ENCODE measurements at regions not wholly inside any gene's neighbourhood (a gene's known extent, or its start where the extent isn't known, plus 50 kb on each side); places are given as distances from the start of the nearest gene placed in this dataset.
"Not testable (repeated sequence)": the region's sequence is repeated elsewhere in the genome, so short reads cannot be mapped to it uniquely, and the experiment has no call there.

DNA sequence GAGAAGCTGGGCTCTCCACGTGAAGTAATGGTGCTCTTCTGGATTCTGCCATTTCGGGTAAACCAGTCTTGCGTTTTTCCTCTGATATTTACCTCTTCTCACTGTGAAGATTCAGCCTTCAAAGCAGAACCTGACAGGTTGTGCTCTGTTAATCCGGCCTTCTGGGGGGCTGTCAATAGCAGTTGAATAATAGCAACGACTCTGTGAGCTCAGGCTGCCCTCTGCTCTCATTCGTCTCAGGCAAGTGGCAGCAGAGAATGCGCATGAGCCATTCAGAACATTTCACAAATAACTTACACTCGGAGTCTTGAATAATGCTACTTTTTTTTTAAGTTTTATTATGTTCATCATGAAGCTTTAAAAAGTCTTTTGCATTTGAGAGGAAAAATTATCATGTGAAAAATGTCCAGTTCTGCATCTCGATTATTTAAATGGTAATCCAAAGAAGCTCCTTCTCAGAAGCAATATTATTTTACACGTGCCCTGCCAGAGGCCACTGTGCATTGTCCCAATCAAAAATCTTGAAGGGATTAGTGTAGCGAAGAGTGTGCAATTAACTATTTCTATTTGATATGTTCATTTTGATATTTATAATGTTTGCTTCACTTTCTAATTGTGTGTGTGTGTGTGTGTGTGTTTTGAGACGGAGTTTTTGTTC lies 354.2 kb upstream of the FAT1 start:
- no peak for DNase-seq

DNA sequence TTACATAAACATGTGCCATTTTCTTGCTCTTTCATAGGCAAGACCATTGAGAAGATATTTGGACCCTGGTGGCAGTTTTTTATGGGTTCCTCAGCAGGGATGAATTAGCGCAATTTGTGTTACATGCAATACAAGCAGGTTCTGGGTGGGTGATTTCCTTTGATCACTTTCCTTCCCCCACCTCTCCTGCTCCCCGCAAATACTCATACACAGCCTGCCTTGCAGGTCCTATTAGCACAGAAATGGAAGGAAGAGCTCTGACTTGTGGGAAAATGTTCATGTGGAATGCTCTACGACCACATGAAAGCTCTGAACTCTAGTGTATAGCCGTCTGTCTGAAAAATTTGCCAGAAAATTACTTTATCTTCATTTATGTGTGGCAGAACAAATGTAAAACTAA lies 361.0 kb upstream of the FAT1 start:
- DNase-seq = no peak

DNA sequence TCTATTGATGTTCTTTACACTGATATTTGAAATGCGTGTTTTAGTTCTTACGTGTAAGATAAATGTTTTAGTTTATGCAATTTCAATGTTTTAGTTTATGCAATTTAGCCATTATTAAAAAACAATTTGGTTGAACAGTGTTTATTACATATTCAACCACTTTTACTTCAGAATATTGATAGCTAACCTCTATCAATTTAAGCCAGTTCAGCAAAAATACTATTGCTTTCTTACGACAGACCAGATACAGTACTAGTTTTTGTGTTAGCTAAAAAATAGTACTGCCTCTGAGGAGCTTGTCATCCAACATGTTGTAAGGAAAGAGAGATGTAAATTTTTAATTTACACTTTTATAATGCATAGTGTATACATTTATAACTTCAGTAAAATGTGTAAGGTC lies 361.7 kb upstream of the FAT1 start:
- no peak for DNase-seq

DNA sequence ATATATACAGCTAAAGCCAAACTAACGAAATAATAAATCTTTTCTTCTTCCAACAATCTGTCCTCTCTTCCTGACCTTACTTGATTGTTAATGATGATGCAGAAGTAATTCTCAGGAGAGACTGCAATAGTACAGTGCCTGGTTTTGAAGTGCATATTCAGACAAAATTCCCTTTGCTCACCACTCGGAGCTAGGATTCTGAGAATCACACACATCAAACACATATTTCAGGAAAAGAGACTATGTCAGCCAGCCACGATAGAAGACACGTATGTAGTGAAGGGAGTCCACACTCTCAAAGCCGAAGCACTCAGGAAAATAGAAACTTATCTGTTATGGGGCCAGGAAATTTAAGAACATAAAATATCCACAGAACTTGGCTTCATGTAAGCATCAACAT lies 362.5 kb upstream of the FAT1 start:
- no peak for DNase-seq

DNA sequence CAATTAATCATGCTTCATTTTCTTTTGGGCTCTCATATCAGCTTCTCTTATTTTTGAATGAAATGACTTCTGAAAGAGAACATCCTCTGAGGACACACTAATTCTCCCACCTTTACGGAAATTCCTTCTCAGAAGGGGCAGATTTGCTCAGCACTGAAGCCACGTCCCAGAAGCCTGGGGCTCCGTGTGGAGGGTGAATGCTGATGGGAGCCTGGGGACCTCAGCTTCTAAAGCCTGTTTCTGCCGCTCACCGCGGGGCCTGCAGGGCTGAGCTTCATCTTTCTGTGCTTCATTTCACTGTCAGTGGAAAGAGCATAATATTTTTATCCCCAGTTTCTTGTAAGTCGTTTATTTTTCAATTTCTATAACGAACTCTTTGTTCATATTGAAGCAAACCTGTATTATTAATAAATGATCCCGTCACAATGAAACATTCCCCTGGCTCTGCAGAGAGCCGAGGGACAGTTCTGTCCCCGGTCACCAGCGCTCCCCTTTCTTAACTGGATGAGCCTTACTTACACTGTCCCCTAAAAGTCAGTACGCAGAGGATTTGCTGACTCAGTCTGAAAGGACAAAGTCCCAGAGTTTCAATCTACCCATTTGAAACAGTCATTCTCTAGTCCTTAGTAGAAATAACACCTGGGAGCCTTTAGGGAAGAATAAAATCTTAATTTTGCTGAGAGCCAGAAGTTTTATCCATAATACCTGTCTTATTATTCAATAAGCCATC lies 364.6 kb upstream of the FAT1 start:
- no peak for DNase-seq

DNA sequence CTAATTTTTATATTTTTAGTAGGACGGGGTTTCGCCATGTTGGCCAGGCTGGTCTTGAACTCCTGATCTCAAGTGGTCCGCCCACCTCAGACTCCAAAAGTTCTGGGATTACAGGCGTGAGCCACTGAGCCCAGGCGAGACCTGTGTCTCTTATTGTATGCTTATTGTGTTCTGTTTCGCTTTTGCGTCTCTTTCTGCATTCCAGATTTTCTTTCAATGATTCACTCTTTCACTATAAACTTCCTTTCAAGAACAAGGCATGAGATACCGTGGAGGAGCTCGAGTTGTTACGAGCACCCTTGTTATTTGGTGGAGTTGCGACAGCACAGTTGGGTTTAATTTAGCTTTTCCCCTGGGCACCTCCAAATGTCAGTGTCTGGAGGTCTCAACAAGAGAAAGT lies 366.7 kb upstream of the FAT1 start:
- no peak for DNase-seq

DNA sequence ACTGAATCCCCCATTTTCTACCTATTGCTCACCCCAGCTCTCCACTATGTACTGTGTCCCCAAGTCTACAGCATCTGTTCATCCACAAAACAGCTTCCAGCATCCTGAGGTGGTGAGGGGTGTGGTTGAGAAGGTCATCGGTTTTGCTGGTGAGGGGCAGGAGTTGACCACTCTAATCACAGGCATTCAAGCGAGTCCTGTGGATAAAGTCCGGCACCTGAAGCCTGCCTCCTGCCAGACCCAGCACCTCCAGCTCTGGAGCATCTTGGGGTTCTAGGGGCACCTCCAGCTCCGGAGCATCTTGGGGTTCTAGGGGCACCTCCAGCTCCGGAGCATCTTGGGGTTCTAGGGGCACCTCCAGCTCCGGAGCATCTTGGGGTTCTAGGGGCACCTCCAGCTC lies 367.2 kb upstream of the FAT1 start:
- not testable (repeated sequence) for DNase-seq

DNA sequence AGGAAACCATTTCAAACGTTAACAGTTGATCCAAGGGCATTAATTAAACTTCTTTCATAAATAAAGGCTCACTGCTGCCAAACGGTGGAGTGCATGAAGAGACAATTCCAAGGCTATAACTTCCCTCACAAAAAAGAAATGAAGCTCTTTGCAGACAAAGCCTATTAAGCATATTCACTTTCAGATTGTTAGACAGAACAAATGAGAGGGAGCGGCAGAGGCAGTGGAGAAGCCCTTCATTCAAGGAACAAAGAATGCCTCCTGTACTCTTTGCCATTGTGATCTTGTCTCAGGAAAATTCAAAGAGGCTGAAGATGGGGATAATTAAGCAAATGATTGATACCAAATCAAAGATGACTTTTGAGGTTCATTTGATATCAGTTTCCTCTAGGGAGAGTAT lies 370.5 kb upstream of the FAT1 start:
- no peak for DNase-seq

DNA sequence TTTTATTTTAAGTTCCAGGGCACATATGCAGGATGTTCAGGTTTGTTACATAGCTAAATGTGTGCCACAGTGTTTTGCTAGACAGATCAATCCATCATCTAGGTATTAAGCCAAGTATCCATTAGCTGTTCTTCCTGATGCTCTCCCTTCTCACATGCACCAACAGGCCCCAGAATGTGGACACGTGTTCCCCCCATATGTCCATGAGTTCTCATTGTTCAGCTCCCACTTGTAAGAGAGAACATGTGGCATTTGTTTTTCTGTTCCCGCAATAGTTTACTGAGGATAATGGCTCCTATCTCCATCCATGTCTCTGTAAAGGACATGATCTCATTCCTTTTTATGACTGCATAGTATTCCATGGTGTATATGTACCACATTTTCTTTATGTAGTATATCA lies 374.8 kb upstream of the FAT1 start:
- no peak for DNase-seq

DNA sequence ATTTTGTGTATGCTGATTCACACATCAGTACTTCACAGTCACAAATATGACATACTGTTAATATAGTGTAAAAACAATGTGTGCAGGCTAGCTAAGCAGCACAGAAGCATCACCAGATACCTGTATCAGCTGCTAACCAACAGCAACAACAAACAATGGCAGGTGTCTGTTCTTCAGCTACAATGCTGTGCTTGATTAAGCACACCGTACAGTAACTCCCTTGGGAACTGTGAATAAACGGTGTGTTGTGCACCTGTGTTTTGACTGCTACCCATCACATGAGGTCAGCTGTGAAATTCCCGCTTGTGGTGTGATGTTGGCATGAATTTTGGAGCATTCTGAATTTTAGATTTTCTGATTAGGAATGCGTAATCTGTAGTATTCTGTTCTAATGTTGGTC lies 379.7 kb upstream of the FAT1 start:
- no peak for DNase-seq

DNA sequence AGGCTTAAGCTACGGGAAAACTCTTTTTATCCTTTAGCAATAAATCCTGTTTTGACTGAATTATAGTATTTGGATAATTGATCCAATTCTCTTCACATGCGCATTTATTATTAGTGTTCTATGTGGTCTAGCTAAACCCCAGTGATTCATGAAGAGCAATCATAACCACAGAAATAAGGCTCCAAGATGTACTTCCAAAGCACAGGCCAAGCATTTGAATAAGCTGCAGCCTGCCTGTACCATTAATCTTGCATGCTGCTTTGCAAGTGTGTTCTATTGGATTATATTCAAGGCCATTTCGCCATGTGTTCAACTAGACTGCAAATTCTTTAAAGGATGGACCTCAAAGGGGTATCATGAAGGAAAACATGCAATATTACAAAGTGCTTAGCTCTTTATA lies 385.2 kb upstream of the FAT1 start:
- DNase-seq = no peak

DNA sequence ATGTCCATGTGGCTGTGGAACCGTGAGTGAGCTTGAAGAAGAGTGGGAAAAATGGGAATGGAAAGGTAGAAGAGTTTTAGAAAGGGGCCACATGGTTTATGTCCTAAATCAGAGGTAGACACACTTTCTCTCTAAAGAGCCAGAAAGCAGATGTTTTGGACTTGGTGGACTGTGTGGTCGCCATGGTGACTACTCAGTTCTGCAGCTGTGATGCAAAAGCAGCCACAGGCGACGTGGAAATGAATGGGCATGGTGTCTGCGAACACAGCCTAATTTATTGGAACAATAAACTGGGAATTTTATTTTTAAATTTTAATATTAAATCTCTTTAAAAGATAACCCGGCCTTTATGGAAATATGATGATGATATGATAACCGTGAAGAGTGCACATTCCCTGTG lies 386.0 kb upstream of the FAT1 start:
- no peak for DNase-seq

DNA sequence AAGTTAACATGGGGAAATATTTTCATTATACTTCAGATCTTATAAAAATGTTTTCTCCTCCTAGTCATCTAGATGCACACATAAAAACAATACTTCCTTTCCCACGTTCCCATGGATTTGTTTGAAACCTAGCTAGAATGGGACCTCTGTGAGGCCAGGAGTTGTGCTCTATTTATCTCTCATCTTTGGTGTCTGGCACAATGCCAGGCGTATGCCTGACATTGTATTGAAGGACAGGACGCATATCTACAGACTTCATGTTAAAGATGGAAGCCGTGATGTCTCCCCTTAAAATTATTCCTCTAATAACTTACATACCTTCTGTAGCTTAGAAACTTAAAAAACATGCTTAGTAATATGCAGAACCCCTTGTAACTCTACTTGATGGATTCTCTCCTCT lies 394.5 kb upstream of the FAT1 start:
- DNase-seq = no peak

DNA sequence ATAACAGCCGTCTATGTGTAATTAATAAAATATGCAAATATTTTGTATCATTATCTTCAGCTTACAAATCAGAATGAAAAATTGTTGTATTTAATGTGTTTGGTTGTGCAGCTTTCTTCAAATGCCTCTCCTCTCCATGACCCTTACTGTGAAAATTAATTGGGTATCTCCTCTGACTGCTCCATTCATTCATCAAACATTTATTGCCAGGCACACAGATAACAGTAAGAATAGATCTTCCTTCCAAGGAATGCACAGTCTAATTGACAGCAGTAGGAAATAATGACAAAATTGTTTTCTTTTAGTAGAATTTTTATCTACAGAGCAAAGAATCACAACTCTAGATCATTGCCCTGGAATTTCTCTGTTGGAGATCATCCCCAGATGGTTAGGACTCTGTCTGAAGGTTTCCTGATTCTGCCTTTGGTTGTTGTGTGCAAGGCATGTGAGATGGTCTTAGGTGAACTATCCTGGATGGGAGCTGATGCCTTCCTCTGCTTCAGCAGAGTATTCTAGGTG lies 395.0 kb upstream of the FAT1 start:
- DNase-seq = no peak

DNA sequence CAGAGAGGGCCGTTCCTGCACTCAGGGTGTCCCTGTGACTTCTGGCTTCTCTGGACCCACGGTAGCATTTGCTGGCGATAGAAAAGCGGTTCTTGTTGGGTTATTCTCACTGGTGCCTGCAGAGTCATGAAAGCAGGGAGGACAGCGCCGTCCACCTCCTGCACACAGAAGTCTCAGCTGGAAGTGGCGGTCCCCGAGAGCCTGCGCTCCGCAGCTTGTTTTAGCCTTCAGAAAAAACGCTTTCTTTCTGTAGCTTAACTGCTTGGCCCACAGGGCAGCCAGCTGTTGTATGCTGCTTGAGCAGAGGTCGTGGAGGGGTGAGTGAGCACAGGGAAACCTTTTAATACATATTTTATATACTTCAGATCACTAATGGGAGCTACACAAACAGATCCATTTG lies 400.7 kb upstream of the FAT1 start:
- DNase-seq = no peak

DNA sequence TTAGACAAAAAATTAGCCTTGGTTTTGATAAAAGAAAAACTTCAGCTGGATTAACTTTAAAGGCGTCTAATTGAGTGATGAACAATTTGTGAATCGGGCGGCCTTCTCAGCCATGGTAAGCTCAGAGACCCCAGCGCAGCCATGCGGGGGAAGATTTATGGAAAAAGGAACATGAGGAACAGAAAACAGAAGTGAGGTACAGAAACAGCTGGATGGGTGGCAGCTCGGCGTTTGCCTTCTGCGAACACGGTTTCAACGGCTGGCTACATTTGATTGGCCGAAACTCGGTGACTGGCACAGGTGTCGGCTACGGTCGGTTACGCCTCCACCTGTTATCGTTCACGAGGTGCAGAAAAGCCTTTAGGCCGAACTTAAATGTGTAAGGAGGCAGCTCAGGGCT lies 401.4 kb upstream of the FAT1 start:
- no peak for DNase-seq

DNA sequence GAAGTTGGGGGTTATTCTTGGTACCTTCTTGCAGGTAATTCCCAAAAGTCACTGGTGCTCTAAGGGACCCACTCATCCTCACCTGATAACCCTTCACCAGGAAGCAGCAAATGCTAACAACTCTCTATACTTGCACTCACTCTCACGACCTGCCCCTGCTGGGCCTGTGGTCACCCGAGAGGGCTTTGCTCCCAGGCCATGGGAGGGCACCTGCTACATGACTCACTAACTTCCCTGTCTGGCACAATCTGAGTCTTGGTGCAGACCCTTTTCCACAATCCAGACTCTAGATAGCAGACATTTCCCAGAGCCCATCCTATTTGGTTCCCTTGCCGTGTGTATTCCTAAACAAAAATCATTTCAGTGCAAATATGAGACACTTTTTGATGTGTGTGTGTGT lies 403.8 kb upstream of the FAT1 start:
- DNase-seq = no peak

DNA sequence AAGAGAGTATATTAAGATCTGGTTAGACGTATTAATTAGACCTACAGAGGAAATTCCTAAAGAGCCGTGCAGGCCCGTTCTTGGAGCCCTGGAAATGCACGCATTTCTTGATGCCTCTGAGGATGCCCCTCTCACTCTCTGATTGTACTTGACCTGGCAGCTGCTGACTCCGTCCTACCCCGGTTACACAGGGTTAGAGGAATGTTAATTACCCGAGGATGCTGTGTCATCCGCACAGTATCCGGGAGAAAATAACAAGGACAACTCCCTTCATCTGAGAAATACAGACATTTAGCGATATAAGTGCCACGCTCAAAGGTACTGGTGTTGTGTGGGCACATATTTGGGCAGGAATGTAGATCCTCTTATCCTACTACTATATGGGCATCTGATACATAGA lies 404.6 kb upstream of the FAT1 start:
- DNase-seq = no peak

DNA sequence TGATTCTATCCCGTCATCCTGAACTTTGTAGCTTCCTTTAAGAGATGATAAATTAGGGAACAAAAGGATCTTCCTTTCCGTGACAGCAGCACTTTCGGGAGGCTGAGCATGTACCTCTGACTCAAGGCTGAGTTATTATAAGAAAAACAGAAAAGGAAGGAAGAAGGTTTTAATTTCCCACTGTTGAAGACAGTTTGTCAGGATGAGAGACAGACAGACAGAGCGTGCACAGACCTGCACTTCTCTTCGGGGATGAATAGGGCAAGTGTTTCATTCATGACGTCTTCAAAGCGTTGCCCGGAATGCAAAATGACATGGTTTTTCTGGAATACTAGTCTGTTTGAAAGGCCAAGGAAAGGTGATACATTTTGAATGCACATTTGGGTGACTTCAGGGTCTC lies 405.3 kb upstream of the FAT1 start:
- no peak for DNase-seq

DNA sequence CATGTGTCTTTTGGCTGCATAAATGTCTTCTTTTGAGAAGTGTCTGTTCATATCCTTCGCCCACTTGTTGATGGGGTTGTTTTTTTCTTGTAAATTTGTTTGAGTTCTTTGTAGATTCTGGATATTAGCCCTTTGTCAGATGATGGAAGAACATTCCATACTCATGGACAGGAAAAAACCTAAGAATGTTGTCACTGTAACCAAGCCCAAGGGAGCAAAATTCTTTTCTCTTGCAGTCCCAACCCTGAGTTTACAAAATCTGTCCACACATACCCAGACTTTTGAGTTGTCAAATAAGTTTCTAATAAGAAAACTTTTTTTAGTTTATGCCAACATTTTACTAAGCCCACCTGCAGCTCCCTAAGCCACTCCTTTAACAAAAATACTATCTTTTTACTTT lies 408.2 kb upstream of the FAT1 start:
- DNase-seq = not testable (repeated sequence)

DNA sequence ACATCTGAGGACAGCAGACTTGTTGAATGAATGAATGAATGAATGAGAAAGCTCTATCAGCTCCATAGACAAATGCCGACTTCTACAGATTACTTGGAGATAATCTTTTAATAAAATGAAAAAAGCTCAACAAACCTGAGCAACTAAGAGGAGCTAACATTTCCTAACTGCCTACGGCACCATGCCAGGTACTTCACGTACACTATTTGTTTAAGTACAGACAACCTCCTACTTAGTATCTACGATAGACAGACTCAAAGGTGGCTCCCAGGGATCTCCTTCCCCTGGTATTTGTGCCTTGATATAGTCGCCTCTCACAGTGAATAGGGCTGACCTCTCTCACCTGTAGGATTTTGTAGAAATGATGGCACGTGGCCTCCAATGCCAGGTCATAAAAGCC lies 412.2 kb upstream of the FAT1 start:
- no peak for DNase-seq

DNA sequence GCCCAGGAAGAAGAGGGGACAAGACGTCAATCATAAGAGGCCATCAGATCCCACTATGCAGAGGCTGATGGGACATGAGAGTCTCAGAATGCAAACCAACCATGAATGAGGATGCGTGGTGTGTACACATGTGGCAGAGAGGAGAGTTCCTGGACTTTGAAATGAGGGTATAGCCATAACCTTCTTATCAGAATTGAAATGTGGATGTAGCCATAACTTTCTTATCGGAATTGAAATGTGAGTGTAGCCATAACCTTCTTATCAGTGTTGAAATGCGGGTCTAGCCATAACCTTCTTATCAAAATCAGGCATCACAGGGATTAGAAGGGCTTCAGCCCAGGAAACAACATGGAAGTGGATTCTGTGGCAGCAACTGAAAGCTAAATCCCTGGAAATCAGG lies 415.5 kb upstream of the FAT1 start:
- no peak for DNase-seq

DNA sequence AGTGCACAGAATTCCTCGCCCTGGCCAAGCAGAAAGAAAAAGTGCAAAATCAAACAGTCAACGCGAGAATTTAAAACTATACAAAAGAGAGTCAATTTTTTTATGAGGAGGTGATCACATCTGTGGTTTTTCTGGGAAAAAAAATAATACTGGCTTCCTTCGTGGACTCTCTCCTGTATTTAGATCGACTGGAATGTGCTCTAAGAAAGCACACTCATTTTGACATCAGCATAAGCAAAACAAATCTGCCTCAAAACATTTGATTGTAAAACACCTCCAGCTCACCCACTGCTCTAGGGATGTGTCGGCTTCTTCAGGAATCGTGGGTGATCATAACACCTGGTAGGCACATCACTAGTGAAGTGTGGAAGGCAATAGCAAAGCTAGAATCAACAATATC lies 417.4 kb upstream of the FAT1 start:
- DNase-seq = no peak

DNA sequence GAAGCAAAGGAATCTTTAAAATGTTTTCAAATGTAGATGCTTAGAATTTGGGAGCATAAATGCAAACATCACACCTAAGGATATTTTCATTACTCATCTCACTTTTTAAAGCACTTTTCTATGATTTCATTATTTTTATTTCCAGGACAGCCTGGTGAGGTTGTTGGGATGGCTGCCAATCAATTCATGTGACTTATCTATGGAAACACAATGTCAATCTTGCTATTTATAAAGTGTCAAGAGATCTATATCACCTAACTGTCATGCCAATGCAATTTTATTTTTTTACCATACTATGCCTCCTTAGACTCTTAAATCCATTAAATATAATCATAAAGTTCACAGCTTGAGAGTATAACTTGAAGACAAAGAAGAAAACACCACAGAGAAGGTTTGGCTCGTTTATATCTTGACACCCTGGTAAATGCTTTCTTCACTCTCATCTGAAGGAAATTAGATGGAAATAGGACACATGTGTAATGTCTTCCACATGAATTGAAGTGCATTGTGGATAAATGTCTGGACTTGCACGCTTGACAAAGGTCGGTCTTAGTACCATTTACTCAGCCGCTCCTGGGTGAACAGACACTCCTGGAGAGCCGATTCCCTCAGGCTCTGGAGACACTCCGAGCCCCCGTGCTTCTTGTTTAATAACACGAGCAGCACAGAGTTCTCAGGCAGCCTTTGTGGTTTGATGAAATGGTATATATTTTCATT lies 425.7 kb upstream of the FAT1 start:
- DNase-seq = no peak

All from stimulated activated CD8-positive, alpha-beta memory T cell treated with anti-CD3 and anti-CD28 coated beads, Interleukin-4, amount 100 ng/mL, for 48 hours (primary cell).